ENCODE measurements at regions not wholly inside any gene's neighbourhood (a gene's known extent, or its start where the extent isn't known, plus 50 kb on each side); places are given as distances from the start of the nearest gene placed in this dataset.

GRCh38 chr13:80224468-80224867 lies 116.5 kb downstream of the SPRY2 start:
- H3K4me1 Mint-ChIP-seq (ENCODE audit: low read depth), result no peaks in the 10 kb centered on the region
- no peak overlapping the region for H3K27ac Mint-ChIP-seq
- DNase-seq (ENCODE audit: low spot score), result no peak
- H3K4me3 Mint-ChIP-seq, result no peak overlapping the region
- intact Hi-C loops (cut with micrococcal nuclease), result no loop called here
- no peaks in the 10 kb centered on the region for H3K27me3 Mint-ChIP-seq (ENCODE audit: insufficient read depth)
- H3K36me3 Mint-ChIP-seq (ENCODE audit: low read depth), result no peaks in the 10 kb centered on the region
- H3K9me3 Mint-ChIP-seq, result peaks cover 3% of the 10 kb centered on the region

- intact Hi-C loops (cut with micrococcal nuclease), result no loop called here
- no peak for DNase-seq (ENCODE audit: low spot score)
- Mint-ChIP-seq H3K27me3 (ENCODE audit: insufficient read depth) (no peaks in the 10 kb centered on the region), H3K9me3 (no peaks in the 10 kb centered on the region), H3K4me1 (ENCODE audit: low read depth) (no peaks in the 10 kb centered on the region), H3K27ac (no peak overlapping the region), H3K36me3 (ENCODE audit: low read depth) (no peaks in the 10 kb centered on the region), H3K4me3 (no peak overlapping the region)
These were observed 123.1 kb downstream of the SPRY2 start for GRCh38 chr13:80217614-80218456.

GRCh38 chr13:80215368-80215767 lies 125.6 kb downstream of the SPRY2 start:
- no peaks in the 10 kb centered on the region for H3K4me1 Mint-ChIP-seq (ENCODE audit: low read depth)
- H3K9me3 Mint-ChIP-seq, result no peaks in the 10 kb centered on the region
- H3K4me3 Mint-ChIP-seq, result no peak overlapping the region
- intact Hi-C loops (cut with micrococcal nuclease), result no loop called here
- no peak for DNase-seq (ENCODE audit: low spot score)
- H3K27me3 Mint-ChIP-seq (ENCODE audit: insufficient read depth), result no peaks in the 10 kb centered on the region
- no peaks in the 10 kb centered on the region for H3K36me3 Mint-ChIP-seq (ENCODE audit: low read depth)
- no peak overlapping the region for H3K27ac Mint-ChIP-seq

- Mint-ChIP-seq H3K4me3 (no peak overlapping the region), H3K36me3 (ENCODE audit: low read depth) (no peaks in the 10 kb centered on the region)
- intact Hi-C loops (cut with micrococcal nuclease), result no loop called here
These were observed 126.4 kb downstream of the SPRY2 start for GRCh38 chr13:80214521-80214991.

GRCh38 chr13:80214050-80214449 lies 126.9 kb downstream of the SPRY2 start:
- no peak for DNase-seq (ENCODE audit: low spot score)
- intact Hi-C loops (cut with micrococcal nuclease), result no loop called here
- no peaks in the 10 kb centered on the region for H3K27me3 Mint-ChIP-seq (ENCODE audit: insufficient read depth)
- no peaks in the 10 kb centered on the region for H3K36me3 Mint-ChIP-seq (ENCODE audit: low read depth)
- H3K4me3 Mint-ChIP-seq, result no peak overlapping the region
- no peaks in the 10 kb centered on the region for H3K4me1 Mint-ChIP-seq (ENCODE audit: low read depth)
- H3K27ac Mint-ChIP-seq, result no peak overlapping the region
- H3K9me3 Mint-ChIP-seq, result no peaks in the 10 kb centered on the region

More at GRCh38 chr13:80214521-80214991, 126.4 kb downstream of the SPRY2 start:
- Mint-ChIP-seq H3K27ac (no peak overlapping the region), H3K27me3 (ENCODE audit: insufficient read depth) (no peaks in the 10 kb centered on the region), H3K4me1 (ENCODE audit: low read depth) (no peaks in the 10 kb centered on the region), H3K9me3 (no peaks in the 10 kb centered on the region)
- DNase-seq (ENCODE audit: low spot score), result no peak

- intact Hi-C loops (cut with micrococcal nuclease), result no loop called here
- Mint-ChIP-seq H3K4me3 (no peak overlapping the region), H3K27me3 (ENCODE audit: insufficient read depth) (no peaks in the 10 kb centered on the region), H3K36me3 (ENCODE audit: low read depth) (no peaks in the 10 kb centered on the region), H3K27ac (no peak overlapping the region), H3K4me1 (ENCODE audit: low read depth) (no peaks in the 10 kb centered on the region), H3K9me3 (no peaks in the 10 kb centered on the region)
- no peak for DNase-seq (ENCODE audit: low spot score)
These were observed 127.7 kb downstream of the SPRY2 start for GRCh38 chr13:80213201-80213600.

- Mint-ChIP-seq H3K36me3 (ENCODE audit: low read depth) (no peaks in the 10 kb centered on the region), H3K9me3 (no peaks in the 10 kb centered on the region), H3K27ac (no peak overlapping the region), H3K4me3 (no peak overlapping the region), H3K4me1 (ENCODE audit: low read depth) (no peaks in the 10 kb centered on the region), H3K27me3 (ENCODE audit: insufficient read depth) (no peaks in the 10 kb centered on the region)
- no peak for DNase-seq (ENCODE audit: low spot score)
- intact Hi-C loops (cut with micrococcal nuclease), result no loop called here
These were observed 129.4 kb downstream of the SPRY2 start for GRCh38 chr13:80211566-80211965.

- intact Hi-C loops (cut with micrococcal nuclease), result no loop called here
- DNase-seq (ENCODE audit: low spot score), result no peak
- no peaks in the 10 kb centered on the region for H3K9me3 Mint-ChIP-seq
- H3K27ac Mint-ChIP-seq, result no peak overlapping the region
- no peaks in the 10 kb centered on the region for H3K4me1 Mint-ChIP-seq (ENCODE audit: low read depth)
- no peaks in the 10 kb centered on the region for H3K36me3 Mint-ChIP-seq (ENCODE audit: low read depth)
- no peak overlapping the region for H3K4me3 Mint-ChIP-seq
- H3K27me3 Mint-ChIP-seq (ENCODE audit: insufficient read depth), result no peaks in the 10 kb centered on the region
These were observed 136.3 kb downstream of the SPRY2 start for GRCh38 chr13:80204642-80205041.

GRCh38 chr13:80203496-80203895 lies 137.4 kb downstream of the SPRY2 start:
- H3K36me3 Mint-ChIP-seq (ENCODE audit: low read depth), result no peaks in the 10 kb centered on the region
- H3K27me3 Mint-ChIP-seq (ENCODE audit: insufficient read depth), result no peaks in the 10 kb centered on the region
- H3K9me3 Mint-ChIP-seq, result no peaks in the 10 kb centered on the region
- H3K4me1 Mint-ChIP-seq (ENCODE audit: low read depth), result no peaks in the 10 kb centered on the region
- no peak for DNase-seq (ENCODE audit: low spot score)
- no peak overlapping the region for H3K4me3 Mint-ChIP-seq
- intact Hi-C loops (cut with micrococcal nuclease), result no loop called here
- no peak overlapping the region for H3K27ac Mint-ChIP-seq

- Mint-ChIP-seq H3K4me3 (no peak overlapping the region), H3K4me1 (ENCODE audit: low read depth) (no peaks in the 10 kb centered on the region), H3K27ac (no peak overlapping the region), H3K36me3 (ENCODE audit: low read depth) (no peaks in the 10 kb centered on the region), H3K9me3 (no peaks in the 10 kb centered on the region), H3K27me3 (ENCODE audit: insufficient read depth) (no peaks in the 10 kb centered on the region)
- intact Hi-C loops (cut with micrococcal nuclease), result no loop called here
- no peak for DNase-seq (ENCODE audit: low spot score)
These were observed 139.0 kb downstream of the SPRY2 start for GRCh38 chr13:80201694-80202468.

- intact Hi-C loops (cut with micrococcal nuclease), result no loop called here
- Mint-ChIP-seq H3K4me3 (no peak overlapping the region), H3K27me3 (ENCODE audit: insufficient read depth) (no peaks in the 10 kb centered on the region), H3K9me3 (no peaks in the 10 kb centered on the region), H3K36me3 (ENCODE audit: low read depth) (no peaks in the 10 kb centered on the region), H3K4me1 (ENCODE audit: low read depth) (no peaks in the 10 kb centered on the region), H3K27ac (no peak overlapping the region)
- no peak for DNase-seq (ENCODE audit: low spot score)
These were observed 141.2 kb downstream of the SPRY2 start for GRCh38 chr13:80199585-80200292.

- H3K27me3 Mint-ChIP-seq (ENCODE audit: insufficient read depth), result no peaks in the 10 kb centered on the region
- no peak for DNase-seq (ENCODE audit: low spot score)
- H3K4me1 Mint-ChIP-seq (ENCODE audit: low read depth), result no peaks in the 10 kb centered on the region
- intact Hi-C loops (cut with micrococcal nuclease), result no loop called here
- H3K27ac Mint-ChIP-seq, result no peak overlapping the region
- no peaks in the 10 kb centered on the region for H3K36me3 Mint-ChIP-seq (ENCODE audit: low read depth)
- no peaks in the 10 kb centered on the region for H3K9me3 Mint-ChIP-seq
- no peak overlapping the region for H3K4me3 Mint-ChIP-seq
These were observed 141.9 kb downstream of the SPRY2 start for GRCh38 chr13:80199067-80199466.

- Mint-ChIP-seq H3K4me1 (ENCODE audit: low read depth) (no peaks in the 10 kb centered on the region), H3K36me3 (ENCODE audit: low read depth) (no peaks in the 10 kb centered on the region), H3K27me3 (ENCODE audit: insufficient read depth) (no peaks in the 10 kb centered on the region), H3K4me3 (no peak overlapping the region), H3K27ac (no peak overlapping the region), H3K9me3 (no peaks in the 10 kb centered on the region)
- intact Hi-C loops (cut with micrococcal nuclease), result no loop called here
- no peak for DNase-seq (ENCODE audit: low spot score)
These were observed 144.2 kb downstream of the SPRY2 start for GRCh38 chr13:80196756-80197155.

Measured in activated T-helper 1 cell treated with anti-CD3 and anti-CD28 coated beads, Interleukin-12 subunit alpha, Interleukin-12 subunit beta, Interleukin-2, Interleukin-4 antibody, amounts not matched to agents 30 ng/mL and 10 ng/mL and 1 ng/mL, durations not matched to agents 14 hours and 24 hours and 36 hours (primary cell).